ENCODE measurements at regions not wholly inside any gene's neighbourhood (a gene's known extent, or its start where the extent isn't known, plus 50 kb on each side); places are given as distances from the start of the nearest gene placed in this dataset.

DNA sequence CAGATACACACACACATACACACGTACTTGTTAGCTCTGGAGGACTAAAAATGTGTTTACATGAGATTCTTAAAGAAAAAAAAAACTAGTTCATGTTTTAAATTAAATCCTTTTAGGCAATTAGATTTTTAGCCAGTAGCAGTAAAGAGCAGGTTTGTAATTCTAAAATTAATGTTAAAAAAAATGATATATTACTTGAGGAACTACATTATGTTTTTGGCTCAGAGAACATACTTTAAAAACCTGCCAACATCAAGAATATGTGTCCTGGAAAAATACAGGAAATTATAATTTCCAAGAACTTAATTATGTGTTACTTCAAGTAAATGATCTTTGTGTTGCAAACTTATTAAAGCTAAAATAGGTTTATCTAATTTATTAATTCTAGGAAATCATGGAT is 594.3 kb upstream of the PCDH7 start:
- TF ChIP-seq, protein P1, sequence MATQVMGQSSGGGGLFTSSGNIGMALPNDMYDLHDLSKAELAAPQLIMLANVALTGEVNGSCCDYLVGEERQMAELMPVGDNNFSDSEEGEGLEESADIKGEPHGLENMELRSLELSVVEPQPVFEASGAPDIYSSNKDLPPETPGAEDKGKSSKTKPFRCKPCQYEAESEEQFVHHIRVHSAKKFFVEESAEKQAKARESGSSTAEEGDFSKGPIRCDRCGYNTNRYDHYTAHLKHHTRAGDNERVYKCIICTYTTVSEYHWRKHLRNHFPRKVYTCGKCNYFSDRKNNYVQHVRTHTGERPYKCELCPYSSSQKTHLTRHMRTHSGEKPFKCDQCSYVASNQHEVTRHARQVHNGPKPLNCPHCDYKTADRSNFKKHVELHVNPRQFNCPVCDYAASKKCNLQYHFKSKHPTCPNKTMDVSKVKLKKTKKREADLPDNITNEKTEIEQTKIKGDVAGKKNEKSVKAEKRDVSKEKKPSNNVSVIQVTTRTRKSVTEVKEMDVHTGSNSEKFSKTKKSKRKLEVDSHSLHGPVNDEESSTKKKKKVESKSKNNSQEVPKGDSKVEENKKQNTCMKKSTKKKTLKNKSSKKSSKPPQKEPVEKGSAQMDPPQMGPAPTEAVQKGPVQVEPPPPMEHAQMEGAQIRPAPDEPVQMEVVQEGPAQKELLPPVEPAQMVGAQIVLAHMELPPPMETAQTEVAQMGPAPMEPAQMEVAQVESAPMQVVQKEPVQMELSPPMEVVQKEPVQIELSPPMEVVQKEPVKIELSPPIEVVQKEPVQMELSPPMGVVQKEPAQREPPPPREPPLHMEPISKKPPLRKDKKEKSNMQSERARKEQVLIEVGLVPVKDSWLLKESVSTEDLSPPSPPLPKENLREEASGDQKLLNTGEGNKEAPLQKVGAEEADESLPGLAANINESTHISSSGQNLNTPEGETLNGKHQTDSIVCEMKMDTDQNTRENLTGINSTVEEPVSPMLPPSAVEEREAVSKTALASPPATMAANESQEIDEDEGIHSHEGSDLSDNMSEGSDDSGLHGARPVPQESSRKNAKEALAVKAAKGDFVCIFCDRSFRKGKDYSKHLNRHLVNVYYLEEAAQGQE (IDR thresholded peaks at IDR 0.05; ENCODE audit: insufficient read depth in 1 of 2, low read depth in 2 of 2, low read length in 2 of 2) = no peak
- TF ChIP-seq POLR2AphosphoS5 (IDR thresholded peaks at IDR 0.05; ENCODE audit: low read depth, low read length) (no peak), TAF1 (IDR thresholded peaks at IDR 0.05; ENCODE audit: borderline replicate concordance, insufficient read depth, low read length) (no peak), SIN3A (IDR thresholded peaks at IDR 0.05; ENCODE audit: borderline replicate concordance, insufficient read depth, low read length) (no peak)

All from PFSK-1 (cell line).